Activated CD4-positive, alpha-beta T cell treated with anti-CD3 and anti-CD28 coated beads, Interleukin-2, amount 50 U/mL, for 24 hours (primary cell): ENCODE measurements at regions not wholly inside any gene's neighbourhood (a gene's known extent, or its start where the extent isn't known, plus 50 kb on each side); places are given as distances from the start of the nearest gene placed in this dataset.

Experiments used
- DNase-seq, 2 donors: peaks; one replicate each; pipeline ENCODE4 v3.0.0-alpha.2; 2020; ENCODE audit warnings: low read depth in 1 of 2, low spot score in 1 of 2

- DNase-seq = no peak
Measured at GRCh38 chr6:12381587-12381986, 91.4 kb downstream of the EDN1 start.

- DNase-seq = no peak
Measured at GRCh38 chr6:12383448-12383847, 93.3 kb downstream of the EDN1 start.

GRCh38 chr6:12384357-12384912 lies 94.3 kb downstream of the EDN1 start:
- DNase-seq = no peak

- no peak for DNase-seq
Measured at GRCh38 chr6:12385316-12385715, 95.2 kb downstream of the EDN1 start.

- no peak for DNase-seq
Measured at GRCh38 chr6:12386816-12387215, 96.7 kb downstream of the EDN1 start.

GRCh38 chr6:12391472-12391871 lies 101.3 kb downstream of the EDN1 start:
- no peak for DNase-seq

GRCh38 chr6:12392490-12392889 lies 102.3 kb downstream of the EDN1 start:
- no peak for DNase-seq

GRCh38 chr6:12393100-12393499 lies 102.9 kb downstream of the EDN1 start:
- DNase-seq = no peak

GRCh38 chr6:12394170-12394569 lies 104.0 kb downstream of the EDN1 start:
- no peak for DNase-seq

GRCh38 chr6:12395898-12396297 lies 105.7 kb downstream of the EDN1 start:
- no peak for DNase-seq

GRCh38 chr6:12401200-12401599 lies 111.0 kb downstream of the EDN1 start:
- DNase-seq = no peak

GRCh38 chr6:12403201-12403826 lies 113.2 kb downstream of the EDN1 start:
- DNase-seq = no peak

- DNase-seq = no peak
Measured at GRCh38 chr6:12403947-12404647, 113.9 kb downstream of the EDN1 start.

- DNase-seq = no peak
Measured at GRCh38 chr6:12404651-12405050, 114.5 kb downstream of the EDN1 start.

- DNase-seq = no peak
Measured at GRCh38 chr6:12408752-12409151, 118.6 kb downstream of the EDN1 start.

- no peak for DNase-seq
Measured at GRCh38 chr6:12410946-12411345, 120.8 kb downstream of the EDN1 start.

- DNase-seq = no peak
Measured at GRCh38 chr6:12414096-12414675, 124.0 kb downstream of the EDN1 start.

- no peak for DNase-seq
Measured at GRCh38 chr6:12415980-12416598, 125.9 kb downstream of the EDN1 start.

GRCh38 chr6:12417191-12417590 lies 127.0 kb downstream of the EDN1 start:
- DNase-seq = no peak

- no peak for DNase-seq
Measured at GRCh38 chr6:12418946-12419345, 128.8 kb downstream of the EDN1 start.

GRCh38 chr6:12419631-12420272 lies 129.6 kb downstream of the EDN1 start:
- no peak for DNase-seq
